IPS-18a (cell line): ENCODE measurements at regions not wholly inside any gene's neighbourhood (a gene's known extent, or its start where the extent isn't known, plus 50 kb on each side); places are given as distances from the start of the nearest gene placed in this dataset.

Source experiments
- H3K27ac ChIP-seq: one replicate; pipeline ENCODE4 v1.5.1; 2013; ENCODE audit warnings: low read length
- H3K27me3 ChIP-seq: one replicate; pipeline ENCODE4 v1.6.1; 2013; ENCODE audit warnings: mild to moderate bottlenecking, low read length; ENCODE audit not compliant: control insufficient read depth, insufficient read depth
- H3K36me3 ChIP-seq: one replicate; pipeline ENCODE4 v1.6.1; 2013; ENCODE audit warnings: low read depth, low read length; ENCODE audit not compliant: control insufficient read depth
- H3K4me1 ChIP-seq: one replicate; pipeline ENCODE4 v1.6.1; 2013; ENCODE audit warnings: low read depth, low read length; ENCODE audit not compliant: control insufficient read depth
- H3K4me3 ChIP-seq: one replicate; pipeline ENCODE4 v1.5.1; 2013; ENCODE audit warnings: low read length
- H3K9ac ChIP-seq: one replicate; pipeline ENCODE4 v1.6.1; 2013; ENCODE audit warnings: mild to moderate bottlenecking, low read length, moderate library complexity
- H3K9me3 ChIP-seq: one replicate; pipeline ENCODE4 v1.6.1; 2013; ENCODE audit warnings: low read depth, low read length; ENCODE audit not compliant: control insufficient read depth

DNA sequence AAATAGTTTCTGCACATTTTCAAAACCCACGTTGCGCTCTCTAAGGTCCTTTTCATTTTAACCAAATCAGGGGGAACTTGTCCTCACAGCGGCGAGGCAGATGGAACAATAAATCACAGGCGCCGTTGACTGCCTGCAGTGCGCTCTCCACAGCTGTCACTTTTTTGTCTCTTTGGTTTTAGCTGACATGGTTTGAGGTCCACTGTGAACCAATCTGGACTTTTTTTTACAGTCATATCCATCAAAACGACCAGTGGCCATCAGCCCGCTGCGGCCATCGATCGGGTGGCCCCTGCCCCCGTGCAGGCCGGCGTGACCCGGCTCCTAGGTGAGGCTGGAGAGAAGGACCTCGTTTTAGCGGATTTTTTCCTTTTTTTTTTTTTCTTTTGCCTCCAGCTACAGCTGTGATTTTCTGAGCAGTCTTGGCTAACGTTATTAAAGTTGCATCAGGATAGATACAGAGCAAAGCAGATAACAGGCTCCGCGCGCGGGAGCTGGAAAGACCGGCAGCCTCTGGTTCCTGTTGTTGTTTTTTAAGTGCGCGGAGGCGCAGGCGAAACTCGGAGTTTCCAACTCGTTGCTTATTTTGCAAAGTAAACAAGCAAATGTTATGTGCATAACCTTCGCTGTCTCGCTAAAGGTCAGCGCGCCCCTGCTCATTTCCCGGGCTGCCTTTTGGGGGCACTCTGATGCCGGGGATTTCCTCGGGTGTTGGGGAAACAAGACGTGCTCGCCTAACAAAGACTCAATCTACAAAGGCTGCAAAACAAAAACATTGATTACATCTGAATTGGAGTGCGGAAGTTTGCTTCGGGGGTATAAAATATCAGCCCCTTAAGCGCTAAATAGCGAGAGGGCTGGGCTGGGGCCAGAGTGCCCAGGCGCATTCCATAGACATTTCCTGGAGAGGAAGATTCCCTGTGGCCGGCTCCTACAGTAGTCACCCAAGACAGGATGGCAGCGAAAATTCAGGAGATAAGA lies 414.8 kb upstream of the MKI67 start:
- no peaks in the 10 kb centered on the region for H3K9me3 ChIP-seq
- H3K4me3 ChIP-seq: peak overlapping the region; percentile 56
- H3K36me3 ChIP-seq: no peaks in the 10 kb centered on the region
- peaks cover 7% of the 10 kb centered on the region for H3K27me3 ChIP-seq
- peaks cover 73% of the 10 kb centered on the region for H3K4me1 ChIP-seq
- H3K9ac ChIP-seq: peak overlapping the region; percentile 55
- peak overlapping the region; percentile 54 for H3K27ac ChIP-seq

- H3K4me3 ChIP-seq: peak overlapping the region; percentile 56
- H3K27ac ChIP-seq: no peak overlapping the region
- H3K27me3 ChIP-seq: peaks cover 7% of the 10 kb centered on the region
- H3K4me1 ChIP-seq: peaks cover 67% of the 10 kb centered on the region
- H3K36me3 ChIP-seq: no peaks in the 10 kb centered on the region
- no peaks in the 10 kb centered on the region for H3K9me3 ChIP-seq
- H3K9ac ChIP-seq: no peak overlapping the region
Measured at GRCh38 chr10:128541926-128542475, 415.8 kb upstream of the MKI67 start.

DNA sequence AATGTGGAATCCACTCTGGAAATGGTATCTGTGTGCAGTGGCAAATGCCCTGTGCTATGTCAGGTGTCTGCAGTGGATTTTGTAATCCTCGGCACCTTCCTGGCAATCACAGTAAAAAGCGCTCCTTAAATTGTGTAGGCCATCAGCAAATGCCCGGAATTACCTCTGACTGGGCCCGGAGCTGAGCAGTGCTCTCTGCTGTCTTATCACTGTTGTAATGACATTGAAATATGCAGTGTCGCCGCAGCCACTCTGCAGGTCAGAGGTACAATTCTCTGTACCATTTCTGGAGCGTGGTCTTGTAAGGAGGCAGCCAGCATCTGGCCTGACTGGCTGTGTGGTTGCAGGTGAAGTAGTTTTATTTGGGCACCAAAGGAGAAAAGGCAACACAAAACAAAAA lies 416.4 kb upstream of the MKI67 start:
- no peaks in the 10 kb centered on the region for H3K36me3 ChIP-seq
- peaks cover 61% of the 10 kb centered on the region for H3K4me1 ChIP-seq
- H3K27me3 ChIP-seq: peaks cover 7% of the 10 kb centered on the region

GRCh38 chr10:128543151-128543550 lies 416.9 kb upstream of the MKI67 start:
- Histone ChIP-seq H3K4me1 (peaks cover 56% of the 10 kb centered on the region), H3K9me3 (no peaks in the 10 kb centered on the region), H3K36me3 (no peaks in the 10 kb centered on the region), H3K4me3 (no peak overlapping the region), H3K27me3 (peaks cover 7% of the 10 kb centered on the region), H3K27ac (no peak overlapping the region), H3K9ac (no peak overlapping the region)

More for the DNA sequence above, 416.4 kb upstream of the MKI67 start:
- Histone ChIP-seq H3K27ac (no peak overlapping the region), H3K9me3 (no peaks in the 10 kb centered on the region), H3K9ac (no peak overlapping the region), H3K4me3 (no peak overlapping the region)

DNA sequence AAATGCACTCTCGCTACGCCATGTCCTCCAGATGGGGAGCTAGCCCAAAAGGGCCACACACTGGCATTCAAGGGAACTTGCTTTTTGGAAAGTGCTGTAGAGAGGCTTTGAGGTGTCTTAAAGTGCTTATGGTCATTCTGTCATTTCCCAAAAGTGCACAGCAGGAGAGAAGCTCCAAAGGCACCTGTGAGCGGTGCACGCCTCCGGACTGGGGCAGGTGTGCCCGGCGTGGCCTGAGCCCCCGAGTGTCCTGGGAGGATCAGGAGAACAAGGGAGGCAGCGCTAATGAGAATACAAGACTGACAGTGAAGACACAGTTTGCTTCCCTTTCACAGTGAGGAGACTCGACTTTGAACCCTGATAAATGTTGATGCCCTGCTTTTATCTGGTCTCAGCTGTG lies 419.0 kb upstream of the MKI67 start:
- no peaks in the 10 kb centered on the region for H3K27me3 ChIP-seq
- no peak overlapping the region for H3K27ac ChIP-seq
- no peaks in the 10 kb centered on the region for H3K9me3 ChIP-seq
- H3K4me1 ChIP-seq: peaks cover 35% of the 10 kb centered on the region
- no peak overlapping the region for H3K9ac ChIP-seq
- no peak overlapping the region for H3K4me3 ChIP-seq
- H3K36me3 ChIP-seq: no peaks in the 10 kb centered on the region

GRCh38 chr10:128546651-128547165 lies 420.5 kb upstream of the MKI67 start:
- H3K4me1 ChIP-seq: peaks cover 29% of the 10 kb centered on the region
- no peak overlapping the region for H3K9ac ChIP-seq
- H3K27ac ChIP-seq: no peak overlapping the region
- no peaks in the 10 kb centered on the region for H3K27me3 ChIP-seq
- H3K9me3 ChIP-seq: no peaks in the 10 kb centered on the region
- no peaks in the 10 kb centered on the region for H3K36me3 ChIP-seq
- no peak overlapping the region for H3K4me3 ChIP-seq

DNA sequence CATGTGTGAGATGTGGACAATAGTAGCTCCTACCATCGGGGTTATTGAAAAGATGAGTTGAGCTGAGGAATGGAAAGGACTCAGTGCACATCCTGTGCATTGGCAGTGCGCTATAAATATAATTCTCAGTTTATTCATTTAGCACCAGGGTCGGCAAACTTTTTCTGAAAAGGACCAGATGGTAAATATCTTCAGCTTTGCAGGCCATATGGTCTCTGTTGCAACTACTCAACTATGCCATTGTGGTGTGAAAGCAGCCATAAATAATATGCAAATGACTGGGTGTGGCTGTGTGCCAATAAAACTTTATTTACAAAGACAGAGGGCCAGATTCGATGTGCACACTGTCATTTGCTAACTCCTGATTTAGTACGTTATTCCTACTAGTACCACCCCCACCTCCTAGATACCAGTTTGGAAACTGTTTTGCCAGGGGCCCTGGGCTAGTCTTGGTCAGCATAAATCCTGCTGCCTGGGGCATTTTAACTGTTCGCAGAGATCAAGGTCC lies 422.9 kb upstream of the MKI67 start:
- Histone ChIP-seq H3K9me3 (no peaks in the 10 kb centered on the region), H3K4me3 (no peak overlapping the region), H3K27me3 (no peaks in the 10 kb centered on the region), H3K27ac (no peak overlapping the region), H3K36me3 (no peaks in the 10 kb centered on the region), H3K9ac (no peak overlapping the region), H3K4me1 (peaks cover 5% of the 10 kb centered on the region)

DNA sequence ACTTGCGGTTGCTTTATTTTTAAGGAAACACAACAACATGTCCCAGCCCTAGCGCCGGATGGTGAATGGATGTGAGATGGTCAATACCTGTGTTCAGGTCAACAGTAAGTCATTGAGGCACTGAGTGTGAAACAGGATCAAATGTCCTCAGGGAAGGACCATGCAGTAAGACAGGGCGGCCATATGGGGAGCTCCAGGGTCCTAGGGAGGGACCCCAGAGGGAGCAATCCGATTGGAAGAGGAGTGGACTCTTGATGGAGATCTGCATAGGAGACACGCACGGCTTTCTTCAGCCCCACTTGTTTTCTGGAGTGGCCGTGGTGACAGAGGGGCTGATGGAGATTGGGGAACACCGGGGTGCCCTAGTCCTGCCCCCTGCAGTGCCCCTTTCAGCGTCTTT lies 423.8 kb upstream of the MKI67 start:
- Histone ChIP-seq H3K4me1 (no peaks in the 10 kb centered on the region), H3K4me3 (no peak overlapping the region), H3K9ac (no peak overlapping the region), H3K27me3 (no peaks in the 10 kb centered on the region), H3K9me3 (no peaks in the 10 kb centered on the region), H3K36me3 (no peaks in the 10 kb centered on the region), H3K27ac (no peak overlapping the region)

GRCh38 chr10:128551475-128551874 lies 425.3 kb upstream of the MKI67 start:
- Histone ChIP-seq H3K9me3 (no peaks in the 10 kb centered on the region), H3K27ac (no peak overlapping the region), H3K36me3 (no peaks in the 10 kb centered on the region), H3K9ac (no peak overlapping the region), H3K4me3 (no peak overlapping the region), H3K27me3 (no peaks in the 10 kb centered on the region), H3K4me1 (no peaks in the 10 kb centered on the region)

DNA sequence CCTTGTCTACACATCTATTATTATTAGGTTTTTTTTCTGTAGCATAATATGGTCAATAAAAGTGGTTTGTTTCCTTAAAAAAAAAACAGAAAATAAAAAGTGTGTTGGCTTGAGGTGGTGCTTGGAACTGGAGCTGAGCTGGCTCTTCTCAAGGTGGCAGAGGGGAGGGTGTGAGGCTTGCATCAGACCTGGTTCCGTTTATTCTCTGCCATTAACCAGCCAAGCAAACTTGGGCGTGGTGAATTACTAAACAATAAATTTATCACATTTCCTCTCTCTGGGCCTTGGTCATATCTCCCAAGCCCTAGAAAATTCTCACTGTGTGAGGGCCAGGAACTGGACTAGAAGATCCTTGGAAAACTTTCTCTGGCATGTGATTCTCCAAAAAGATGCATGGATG lies 427.5 kb upstream of the MKI67 start:
- Histone ChIP-seq H3K9ac (no peak overlapping the region), H3K9me3 (no peaks in the 10 kb centered on the region), H3K4me1 (no peaks in the 10 kb centered on the region), H3K4me3 (no peak overlapping the region), H3K27me3 (no peaks in the 10 kb centered on the region), H3K36me3 (no peaks in the 10 kb centered on the region), H3K27ac (no peak overlapping the region)

DNA sequence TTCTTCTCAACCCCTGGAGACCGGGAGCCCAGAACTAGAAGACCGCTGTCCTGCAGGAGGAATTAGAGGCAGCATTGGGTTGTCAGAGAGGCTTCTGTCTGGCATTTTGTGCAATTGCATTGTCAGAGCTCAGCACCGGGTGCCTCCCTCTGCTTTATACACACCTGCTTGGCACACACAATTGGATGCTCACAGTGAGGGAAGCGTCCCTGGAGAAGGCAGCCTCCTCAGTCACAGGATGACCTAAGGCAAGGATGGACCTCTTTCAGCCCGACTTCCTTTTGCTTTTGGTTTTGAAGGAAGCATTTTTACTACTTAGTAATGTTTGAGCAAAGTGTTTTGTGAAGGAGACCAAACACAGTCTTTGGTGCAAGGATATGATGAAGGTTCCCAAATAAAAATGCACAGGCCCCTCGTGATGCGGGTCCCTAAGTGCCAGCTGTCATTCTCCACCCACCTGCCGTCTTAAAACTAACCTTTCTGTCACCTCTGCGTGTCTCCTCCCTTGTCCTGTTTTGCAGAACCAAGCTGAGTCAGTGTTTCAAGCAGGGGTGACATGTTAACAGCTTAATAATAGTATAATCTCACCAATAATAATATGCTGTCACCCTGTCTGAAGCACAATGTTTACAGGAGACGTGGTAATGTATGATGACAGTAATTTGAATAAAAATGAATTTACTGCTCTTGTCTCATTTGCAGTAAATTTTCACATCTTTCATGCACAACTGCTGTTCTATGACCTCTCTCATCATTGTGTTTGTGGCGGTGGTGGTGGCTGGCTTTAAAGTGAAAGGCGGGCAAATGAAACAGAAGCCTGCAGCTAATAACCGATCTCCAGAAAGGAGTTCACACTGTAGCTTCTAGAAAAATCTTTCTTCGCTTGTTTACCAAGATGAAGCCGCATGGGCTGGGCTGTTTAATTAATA lies 430.2 kb upstream of the MKI67 start:
- Histone ChIP-seq H3K27me3 (no peaks in the 10 kb centered on the region), H3K27ac (no peak overlapping the region), H3K4me3 (no peak overlapping the region), H3K4me1 (no peaks in the 10 kb centered on the region), H3K9me3 (no peaks in the 10 kb centered on the region), H3K9ac (no peak overlapping the region), H3K36me3 (no peaks in the 10 kb centered on the region)
